ENCODE measurements at regions not wholly inside any gene's neighbourhood (a gene's known extent, or its start where the extent isn't known, plus 50 kb on each side); places are given as distances from the start of the nearest gene placed in this dataset.

- in situ Hi-C loops (cut with MboI), result no loop called here
- H3K4me2 ChIP-seq (ENCODE audit: control insufficient read depth, insufficient read depth), result no peak overlapping the region
- CTCF ChIA-PET, result interaction anchor here (0.9 to 1.2 kb wide), 2 partner anchors 9 to 30 kb away, joined by 3 read pairs; no protein-coding TSS in a partner anchor
- no peaks in the 10 kb centered on the region for H4K20me1 ChIP-seq (ENCODE audit: control insufficient read depth, insufficient read depth)
- FAIRE-seq (no peak), ATAC-seq (no peak), DNase-seq (ENCODE audit: low read depth, low spot score) (no peak)
- no peak overlapping the region for H3K27ac ChIP-seq (ENCODE audit: control insufficient read depth, insufficient read depth)
- SMC1A ChIA-PET (ENCODE audit: uncharacterized antibody, unreplicated experiment), result interaction anchor here (1.0 kb wide), 1 partner anchor 10 kb away, joined by 3 read pairs; no protein-coding TSS in a partner anchor
- no peaks in the 10 kb centered on the region for H3K4me1 ChIP-seq (ENCODE audit: control insufficient read depth, insufficient read depth, low read length)
- BruUV-seq (replicated peaks), result no TSS peak
- H3K9ac ChIP-seq (ENCODE audit: control insufficient read depth, insufficient read depth, low read length), result no peak overlapping the region
- TF ChIP-seq JUND (IDR thresholded peaks at IDR 0.05; ENCODE audit: low read depth, low read length) (no peak), PRDM15 (CRISPR knock-in tag; IDR thresholded peaks at IDR 0.05) (no peak), SMC3 (IDR thresholded peaks at IDR 0.05; ENCODE audit: borderline replicate concordance, low read length) (no peak), CHD1 (IDR thresholded peaks at IDR 0.05; ENCODE audit: low read depth, low read length) (no peak)
- RAD21 ChIA-PET (ENCODE audit: unreplicated experiment), result no interaction called here
- 20% methylated on average over 3 of the region's 3 CpGs for WGBS (ENCODE audit: insufficient coverage, insufficient replicate concordance, low lambda C conversion rate, missing lambda C conversion rate)
- H3K4me3 ChIP-seq, result no peak overlapping the region
- H3K9me3 ChIP-seq (replicated peaks; ENCODE audit: control insufficient read depth, insufficient read depth, low read length), result no peaks in the 10 kb centered on the region
- intact Hi-C loops (cut with micrococcal nuclease; ENCODE audit: unreplicated experiment), result no loop called here
- H3K79me2 ChIP-seq (ENCODE audit: control insufficient read depth, insufficient read depth, low read length), result no peaks in the 10 kb centered on the region
- POLR2A ChIA-PET, result no interaction called here
- H3K27me3 ChIP-seq (replicated peaks in 1 of 2; ENCODE audit: control insufficient read depth in 2 of 2, insufficient read depth in 2 of 2, low read length in 1 of 2), result no peaks in the 10 kb centered on the region; a peak in 1 of 4 replicates
- no peak overlapping the region for H2AFZ ChIP-seq (ENCODE audit: control insufficient read depth, low read depth, low read length)
- H3K36me3 ChIP-seq (ENCODE audit: control insufficient read depth in 2 of 2, insufficient read depth in 2 of 2, low read length in 1 of 2), result no peaks in the 10 kb centered on the region
These were observed 132.8 kb upstream of the PDZRN3 start for GRCh38 chr3:73757536-73757935.

DNA sequence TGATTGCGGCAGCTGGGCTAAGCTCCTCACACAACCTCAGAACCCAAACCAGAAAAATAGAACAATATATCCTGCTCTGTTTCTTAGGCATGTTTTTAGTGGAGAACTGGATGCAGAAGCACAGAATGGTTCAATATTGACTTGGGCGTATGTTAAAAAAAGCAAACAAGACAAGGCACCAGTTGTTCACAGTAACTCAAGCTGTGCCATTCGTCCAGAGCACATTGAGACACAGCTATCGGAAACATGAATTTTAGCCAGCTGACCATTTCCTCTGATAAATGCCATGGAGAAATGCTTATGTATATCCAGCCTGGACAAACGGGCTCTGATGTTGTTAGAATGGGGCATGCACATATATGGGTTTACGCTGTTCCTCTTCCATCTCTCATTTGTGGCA, 129.2 kb upstream of the PDZRN3 start:
- H3K79me2 ChIP-seq (ENCODE audit: control insufficient read depth, insufficient read depth, low read length), result no peaks in the 10 kb centered on the region
- H3K9me3 ChIP-seq (replicated peaks; ENCODE audit: control insufficient read depth, insufficient read depth, low read length), result no peaks in the 10 kb centered on the region
- ChIA-PET POLR2A (no interaction called here), CTCF (no interaction called here), SMC1A (ENCODE audit: uncharacterized antibody, unreplicated experiment) (no interaction called here), RAD21 (ENCODE audit: unreplicated experiment) (no interaction called here)
- TF ChIP-seq CHD1 (IDR thresholded peaks at IDR 0.05; ENCODE audit: low read depth, low read length), result no peak
- TF ChIP-seq RCOR1 (conservative IDR thresholded peaks at IDR 0.05; ENCODE audit: low read depth, low read length), result no peak
- TF ChIP-seq DPF2 (IDR thresholded peaks at IDR 0.05), result no peak
- no peak for TF ChIP-seq ZNF274 (IDR thresholded peaks at IDR 0.05; ENCODE audit: insufficient read depth, insufficient read length)
- no peak for TF ChIP-seq CREB1 (IDR thresholded peaks at IDR 0.05; ENCODE audit: low read depth)
- TF ChIP-seq EED (IDR thresholded peaks at IDR 0.05; ENCODE audit: low read depth), result no peak
- TF ChIP-seq, protein P1, sequence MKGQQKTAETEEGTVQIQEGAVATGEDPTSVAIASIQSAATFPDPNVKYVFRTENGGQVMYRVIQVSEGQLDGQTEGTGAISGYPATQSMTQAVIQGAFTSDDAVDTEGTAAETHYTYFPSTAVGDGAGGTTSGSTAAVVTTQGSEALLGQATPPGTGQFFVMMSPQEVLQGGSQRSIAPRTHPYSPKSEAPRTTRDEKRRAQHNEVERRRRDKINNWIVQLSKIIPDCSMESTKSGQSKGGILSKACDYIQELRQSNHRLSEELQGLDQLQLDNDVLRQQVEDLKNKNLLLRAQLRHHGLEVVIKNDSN (IDR thresholded peaks at IDR 0.05; ENCODE audit: borderline replicate concordance, extremely low read length, insufficient read depth, low read depth, low read length), result no peak
- TF ChIP-seq NFYA (IDR thresholded peaks at IDR 0.05; ENCODE audit: borderline replicate concordance, low read depth, low read length), result no peak
- no peak for TF ChIP-seq IKZF2 (IDR thresholded peaks at IDR 0.05)
- intact Hi-C loops (cut with micrococcal nuclease; ENCODE audit: unreplicated experiment), result no loop called here
- H4K20me1 ChIP-seq (ENCODE audit: control insufficient read depth, insufficient read depth), result no peaks in the 10 kb centered on the region
- H3K9ac ChIP-seq (ENCODE audit: control insufficient read depth, insufficient read depth, low read length), result no peak overlapping the region
- WGBS (ENCODE audit: insufficient coverage, insufficient replicate concordance, low lambda C conversion rate, missing lambda C conversion rate), result 19% methylated on average over 6 of the region's 6 CpGs
- no peak overlapping the region for H2AFZ ChIP-seq (ENCODE audit: control insufficient read depth, low read depth, low read length)
- FAIRE-seq, result no peak
- no peak for ATAC-seq
- H3K4me2 ChIP-seq (ENCODE audit: control insufficient read depth, insufficient read depth), result no peak overlapping the region
- BruUV-seq (replicated peaks), result no TSS peak
- no peak for DNase-seq (ENCODE audit: low read depth, low spot score)
- in situ Hi-C loops (cut with MboI), result no loop called here
- H3K27me3 ChIP-seq (replicated peaks in 1 of 2; ENCODE audit: control insufficient read depth in 2 of 2, insufficient read depth in 2 of 2, low read length in 1 of 2), result no peaks in the 10 kb centered on the region; a peak in 1 of 4 replicates
- H3K27ac ChIP-seq (ENCODE audit: control insufficient read depth, insufficient read depth), result no peak overlapping the region
- H3K36me3 ChIP-seq (ENCODE audit: control insufficient read depth in 2 of 2, insufficient read depth in 2 of 2, low read length in 1 of 2), result no peaks in the 10 kb centered on the region
- no peaks in the 10 kb centered on the region for H3K4me1 ChIP-seq (ENCODE audit: control insufficient read depth, insufficient read depth, low read length)
- no peak overlapping the region for H3K4me3 ChIP-seq

Data from GM12878 (cell line).